Ovary (tissue), 3 donors: ENCODE measurements at regions not wholly inside any gene's neighbourhood (a gene's known extent, or its start where the extent isn't known, plus 50 kb on each side); places are given as distances from the start of the nearest gene placed in this dataset.

Source experiments
- EP300 ChIP-seq: sonication (generic); formaldehyde crosslinking; IDR thresholded peaks from one replicate; pipeline ENCODE4 v1.6.1; 2017; ENCODE audit warnings: antibody characterized with exemption
- POLR2A ChIP-seq: fragments of 450-650 bp; IDR thresholded peaks from one replicate; pipeline ENCODE4 v1.6.1; 2017; ENCODE audit warnings: antibody characterized with exemption, mild to moderate bottlenecking, moderate library complexity
- TF ChIP-seq, protein P1 (sequence below), 3 donors: fragments of 450-650 bp in 2 of 3; fragments of 200-600 bp in 1 of 3; IDR thresholded peaks; one replicate each; pipeline versions ENCODE4 v1.5.1 to v1.8.0; 2016 to 2022; ENCODE audit warnings: antibody characterized with exemption in 3 of 3, mild to moderate bottlenecking in 1 of 3
- donor health status: DM: no; HTN: no; CAD: no.

DNA sequence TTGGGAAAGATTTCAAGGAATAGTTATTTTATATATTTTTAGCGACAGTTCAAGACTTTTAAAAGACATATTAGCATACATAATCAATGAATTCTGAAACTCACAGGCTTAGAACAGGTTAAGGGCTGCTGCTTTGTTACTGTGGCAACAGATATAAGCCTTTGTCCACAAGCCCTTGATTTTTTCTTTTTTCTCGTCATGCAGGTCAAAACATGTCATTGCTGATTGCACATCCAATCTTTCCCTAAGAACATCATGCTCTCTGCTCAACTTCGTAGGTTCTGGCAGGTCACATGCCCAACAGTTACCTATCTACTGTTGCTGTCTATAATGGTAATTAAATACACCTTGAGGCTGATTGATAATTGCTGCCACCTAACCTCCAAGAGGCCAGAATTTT, 172.5 kb upstream of the PTPRD start:
- no peak for TF ChIP-seq POLR2A
- TF ChIP-seq, protein P1, sequence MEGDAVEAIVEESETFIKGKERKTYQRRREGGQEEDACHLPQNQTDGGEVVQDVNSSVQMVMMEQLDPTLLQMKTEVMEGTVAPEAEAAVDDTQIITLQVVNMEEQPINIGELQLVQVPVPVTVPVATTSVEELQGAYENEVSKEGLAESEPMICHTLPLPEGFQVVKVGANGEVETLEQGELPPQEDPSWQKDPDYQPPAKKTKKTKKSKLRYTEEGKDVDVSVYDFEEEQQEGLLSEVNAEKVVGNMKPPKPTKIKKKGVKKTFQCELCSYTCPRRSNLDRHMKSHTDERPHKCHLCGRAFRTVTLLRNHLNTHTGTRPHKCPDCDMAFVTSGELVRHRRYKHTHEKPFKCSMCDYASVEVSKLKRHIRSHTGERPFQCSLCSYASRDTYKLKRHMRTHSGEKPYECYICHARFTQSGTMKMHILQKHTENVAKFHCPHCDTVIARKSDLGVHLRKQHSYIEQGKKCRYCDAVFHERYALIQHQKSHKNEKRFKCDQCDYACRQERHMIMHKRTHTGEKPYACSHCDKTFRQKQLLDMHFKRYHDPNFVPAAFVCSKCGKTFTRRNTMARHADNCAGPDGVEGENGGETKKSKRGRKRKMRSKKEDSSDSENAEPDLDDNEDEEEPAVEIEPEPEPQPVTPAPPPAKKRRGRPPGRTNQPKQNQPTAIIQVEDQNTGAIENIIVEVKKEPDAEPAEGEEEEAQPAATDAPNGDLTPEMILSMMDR (IDR thresholded peaks at IDR 0.05) = no peak
- no peak for TF ChIP-seq EP300
